Panc1 (cell line): ENCODE measurements at regions not wholly inside any gene's neighbourhood (a gene's known extent, or its start where the extent isn't known, plus 50 kb on each side); places are given as distances from the start of the nearest gene placed in this dataset.
A peak's percentile ranks its signal among the peaks of the same experiment; 100 is the strongest.

ENCODE experiments used
- ATAC-seq: fragments of 200-7000 bp; cut with Tn5 transposase; 2 replicates; pipeline ENCODE4 v1.9.1; 2020; ENCODE audit warnings: mild to moderate bottlenecking, moderate library complexity
- BruUV-seq: library from RNA; stranded (reverse); fragments of 400-500 nt; replicated peaks from 2 replicates; lab custom pipeline; 2021; lab: Mats Ljungman, UMichigan
- CTCF ChIA-PET: fragments of 300-600 bp; sonication (Branson Sonifier 250); formaldehyde crosslinking; loops from one replicate; lab custom pipeline; 2022; ENCODE audit warnings: antibody characterized with exemption; lab: Charles Lee
- POLR2A ChIA-PET: fragments of 300-600 bp; sonication (Branson Sonifier 250); formaldehyde crosslinking; loops from one replicate; lab custom pipeline; 2022; ENCODE audit warnings: antibody characterized with exemption; lab: Charles Lee
- DNase-seq: peaks from one replicate; pipeline ENCODE4 v3.0.0-alpha.2; 2010; ENCODE audit warnings: low read depth, low spot score
- H3K27ac ChIP-seq: 2 replicates; pipeline ENCODE4 v1.5.1; 2011; ENCODE audit warnings: mild to moderate bottlenecking, low read length, inconsistent platforms
- H3K27me3 ChIP-seq: fragments of 200-500 bp; sonication (Bioruptor generic); 2 replicates; pipeline ENCODE4 v1.6.0; 2014; ENCODE audit warnings: low read length, inconsistent platforms; ENCODE audit not compliant: control insufficient read depth, insufficient read depth
- H3K36me3 ChIP-seq: fragments of 200-500 bp; sonication (Bioruptor generic); 2 replicates; pipeline ENCODE4 v1.5.1; 2014; ENCODE audit warnings: inconsistent platforms, mild to moderate bottlenecking, low read length, moderate library complexity; ENCODE audit not compliant: control insufficient read depth, insufficient read depth
- H3K4me1 ChIP-seq: 2 replicates; pipeline ENCODE4 v1.5.1; 2011; ENCODE audit warnings: inconsistent platforms, mild to moderate bottlenecking, low read length, moderate library complexity; ENCODE audit not compliant: control insufficient read depth, insufficient read depth
- H3K4me3 ChIP-seq, 2 experiments: 2 replicates each; pipeline ENCODE4 v1.5.1; 2011 to 2012; ENCODE audit warnings: low read depth in 2 of 2, low read length in 2 of 2, mild to moderate bottlenecking in 2 of 2, inconsistent platforms in 1 of 2, moderate library complexity in 1 of 2
- H3K9me3 ChIP-seq: fragments of 200-500 bp; sonication (Bioruptor generic); 2 replicates; pipeline ENCODE4 v1.5.1; 2014; ENCODE audit warnings: low read depth, mild to moderate bottlenecking, inconsistent platforms, low read length, moderate library complexity; ENCODE audit not compliant: control insufficient read depth, insufficient read depth
- CTCF ChIP-seq: fragments of 450-650 bp; IDR thresholded peaks from 2 replicates; pipeline ENCODE4 v1.5.1; 2017; ENCODE audit warnings: mild to moderate bottlenecking
- POLR2AphosphoS5 ChIP-seq: IDR thresholded peaks from 2 replicates; pipeline ENCODE4 v1.6.1; 2012; ENCODE audit warnings: mild to moderate bottlenecking, low read depth, low read length, moderate library complexity
- REST ChIP-seq, 2 experiments: IDR thresholded peaks; 2 replicates each; pipeline ENCODE4 v1.6.1; 2011 to 2012; ENCODE audit warnings: low read depth in 2 of 2, control low read depth in 1 of 2, low read length in 1 of 2, mild to moderate bottlenecking in 1 of 2, moderate library complexity in 1 of 2; ENCODE audit not compliant: insufficient read depth in 1 of 2
- SIN3A ChIP-seq: IDR thresholded peaks from 2 replicates; pipeline ENCODE4 v1.6.1; 2012; ENCODE audit warnings: low read depth, mild to moderate bottlenecking, low read length, moderate library complexity, borderline replicate concordance; ENCODE audit not compliant: insufficient read depth
- TCF7L2 ChIP-seq: IDR thresholded peaks from 2 replicates; pipeline ENCODE4 v1.6.1; 2011; ENCODE audit warnings: mild to moderate bottlenecking, low read depth, low read length, inconsistent platforms
- in situ Hi-C: cut with HindIII; loops from 2 replicates; pipeline ENCODE4 v1.10.0; 2016; ENCODE audit warnings: low sequenced_read_pairs, low pct_unique_long_range_greater_than_20kb
- intact Hi-C: fragments of 100-400 bp; cut with micrococcal nuclease; formaldehyde crosslinking; loops from one replicate; pipeline ENCODE4 v1.10.0; 2022; ENCODE audit not compliant: unreplicated experiment

- TF ChIP-seq CTCF = peak; percentile 78
- no peak for TF ChIP-seq POLR2AphosphoS5
- DNase-seq = peak; percentile 55
- H3K4me1 ChIP-seq = no peaks in the 10 kb centered on the region
- ChIA-PET POLR2A (no interaction called here), CTCF (interaction anchor here (0.6 kb wide), 1 partner anchor 109 kb away, joined by 3 read pairs; no protein-coding TSS in a partner anchor)
- no peaks in the 10 kb centered on the region for H3K27me3 ChIP-seq
- H3K4me3 ChIP-seq = no peak overlapping the region
- H3K9me3 ChIP-seq = no peaks in the 10 kb centered on the region
- ATAC-seq = peak; percentile 53; the same call in 1 of the 2 replicates
- in situ Hi-C loops (no loop called here), intact Hi-C loops (loop anchor here (1.0 kb wide), 1 partner anchor 365 kb away; no protein-coding TSS in a partner anchor)
- H3K27ac ChIP-seq = no peak overlapping the region
- BruUV-seq = no TSS peak
- H3K36me3 ChIP-seq = no peaks in the 10 kb centered on the region
These were observed 274.5 kb downstream of the CTH start for GRCh38 chr1:70685300-70686286.

GRCh38 chr1:70688580-70688979, 277.5 kb downstream of the CTH start:
- no peaks in the 10 kb centered on the region for H3K9me3 ChIP-seq
- no peaks in the 10 kb centered on the region for H3K36me3 ChIP-seq
- no peak overlapping the region for H3K4me3 ChIP-seq
- DNase-seq (no peak), ATAC-seq (no peak)
- intact Hi-C loops (no loop called here), in situ Hi-C loops (no loop called here)
- H3K4me1 ChIP-seq = no peaks in the 10 kb centered on the region
- no peak for TF ChIP-seq SIN3A
- no peak for TF ChIP-seq REST (IDR thresholded peaks at IDR 0.05; ENCODE audit: insufficient read depth in 1 of 2, low read depth in 2 of 2, low read length in 1 of 2)
- no peak for TF ChIP-seq CTCF
- no peak for TF ChIP-seq TCF7L2
- no peak for TF ChIP-seq POLR2AphosphoS5
- H3K27ac ChIP-seq = no peak overlapping the region
- H3K27me3 ChIP-seq = no peaks in the 10 kb centered on the region
- POLR2A ChIA-PET = no interaction called here
- no TSS peak for BruUV-seq
- CTCF ChIA-PET = no interaction called here
